Stimulated activated naive CD4-positive, alpha-beta T cell (primary cell): ENCODE measurements at regions not wholly inside any gene's neighbourhood (a gene's known extent, or its start where the extent isn't known, plus 50 kb on each side); places are given as distances from the start of the nearest gene placed in this dataset.

Experiments used
- DNase-seq, 6 experiments: peaks; one replicate each; lab custom pipeline; 2025; lab: John Stamatoyannopoulos, UW

- DNase-seq = no peak
Measured at GRCh38 chr2:217090884-217091283, 231.0 kb upstream of the TNP1 start.

- DNase-seq = peak in 1 of 6 experiments; percentile 12
Measured at GRCh38 chr2:217090024-217090473, 230.2 kb upstream of the TNP1 start.

GRCh38 chr2:217086718-217087117 lies 226.9 kb upstream of the TNP1 start:
- DNase-seq = no peak

DNA sequence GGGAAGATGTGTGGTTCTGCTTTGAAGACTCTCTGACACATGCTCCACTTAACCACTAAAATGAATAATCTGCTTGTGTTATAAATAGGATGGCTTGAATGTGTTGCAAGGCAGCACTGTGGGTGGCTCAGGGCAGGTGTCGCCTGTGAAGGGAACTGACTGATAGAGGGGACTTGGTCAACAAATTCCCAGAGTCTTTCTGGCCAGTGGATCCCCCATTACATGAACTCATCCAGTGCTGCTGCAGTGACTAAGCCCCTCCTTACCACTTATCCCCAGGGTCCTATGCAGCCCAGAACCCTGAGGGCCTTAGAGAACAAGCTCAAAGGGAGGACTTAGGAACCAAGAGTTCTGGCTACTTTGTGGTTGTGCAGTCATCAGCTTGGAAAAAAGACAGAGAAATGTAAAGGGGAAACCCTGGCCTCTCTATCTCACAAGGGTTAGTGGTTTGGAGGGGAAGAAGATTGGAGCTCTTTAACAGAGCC lies 226.2 kb upstream of the TNP1 start:
- no peak for DNase-seq

DNA sequence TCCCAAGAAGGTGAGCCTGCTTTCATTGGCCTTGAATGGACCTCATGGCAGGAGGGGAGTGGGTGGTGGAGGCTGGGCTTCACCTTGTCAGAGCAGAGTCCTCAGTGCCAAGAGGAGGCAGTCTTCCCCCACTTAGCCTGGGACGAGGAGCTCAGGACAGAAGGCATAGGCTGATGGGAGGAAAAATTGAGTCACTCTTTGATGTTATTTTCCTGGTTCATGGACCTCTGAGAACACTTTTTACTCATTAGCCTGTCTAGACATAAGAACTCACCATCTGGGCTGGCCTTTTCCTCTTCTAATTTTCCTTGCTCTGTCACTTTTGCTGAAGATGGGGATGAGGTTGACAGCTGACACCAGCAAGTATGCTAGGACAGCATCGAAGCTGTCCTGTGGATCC lies 225.7 kb upstream of the TNP1 start:
- DNase-seq = no peak

- no peak for DNase-seq
Measured at GRCh38 chr2:217081799-217082198, 221.9 kb upstream of the TNP1 start.

GRCh38 chr2:217079165-217079564 lies 219.3 kb upstream of the TNP1 start:
- DNase-seq = no peak

- no peak for DNase-seq
Measured at GRCh38 chr2:217077831-217078407, 218.1 kb upstream of the TNP1 start.

GRCh38 chr2:217076657-217077232 lies 216.9 kb upstream of the TNP1 start:
- no peak for DNase-seq

- DNase-seq = no peak
Measured at GRCh38 chr2:217076058-217076435, 216.2 kb upstream of the TNP1 start.

- DNase-seq = no peak
Measured at GRCh38 chr2:217075268-217076057, 215.6 kb upstream of the TNP1 start.

GRCh38 chr2:217074576-217075255 lies 214.9 kb upstream of the TNP1 start:
- DNase-seq = no peak

GRCh38 chr2:217071416-217071815 lies 211.6 kb upstream of the TNP1 start:
- no peak for DNase-seq

DNA sequence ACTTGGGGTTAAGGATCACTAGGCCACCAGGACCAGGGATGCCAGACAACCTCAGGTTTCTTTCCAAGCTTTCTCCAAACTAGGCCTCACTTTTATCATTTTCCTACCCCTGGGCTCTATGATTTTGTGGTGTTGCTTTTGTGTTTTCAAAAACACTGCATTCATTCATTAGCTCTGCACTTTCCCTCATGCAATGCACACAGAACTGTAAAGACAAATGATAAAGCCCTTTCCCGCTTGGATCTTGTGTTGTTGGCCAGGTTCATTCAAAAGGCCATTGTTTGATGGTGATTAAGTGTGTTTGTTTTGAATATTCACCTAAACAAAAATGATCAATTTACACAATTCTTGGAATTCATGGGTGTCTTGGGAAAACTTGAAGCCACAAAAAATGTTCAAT lies 210.7 kb upstream of the TNP1 start:
- peak in 1 of 6 experiments; percentile 3 for DNase-seq

GRCh38 chr2:217070043-217070430 lies 210.2 kb upstream of the TNP1 start:
- no peak for DNase-seq

DNA sequence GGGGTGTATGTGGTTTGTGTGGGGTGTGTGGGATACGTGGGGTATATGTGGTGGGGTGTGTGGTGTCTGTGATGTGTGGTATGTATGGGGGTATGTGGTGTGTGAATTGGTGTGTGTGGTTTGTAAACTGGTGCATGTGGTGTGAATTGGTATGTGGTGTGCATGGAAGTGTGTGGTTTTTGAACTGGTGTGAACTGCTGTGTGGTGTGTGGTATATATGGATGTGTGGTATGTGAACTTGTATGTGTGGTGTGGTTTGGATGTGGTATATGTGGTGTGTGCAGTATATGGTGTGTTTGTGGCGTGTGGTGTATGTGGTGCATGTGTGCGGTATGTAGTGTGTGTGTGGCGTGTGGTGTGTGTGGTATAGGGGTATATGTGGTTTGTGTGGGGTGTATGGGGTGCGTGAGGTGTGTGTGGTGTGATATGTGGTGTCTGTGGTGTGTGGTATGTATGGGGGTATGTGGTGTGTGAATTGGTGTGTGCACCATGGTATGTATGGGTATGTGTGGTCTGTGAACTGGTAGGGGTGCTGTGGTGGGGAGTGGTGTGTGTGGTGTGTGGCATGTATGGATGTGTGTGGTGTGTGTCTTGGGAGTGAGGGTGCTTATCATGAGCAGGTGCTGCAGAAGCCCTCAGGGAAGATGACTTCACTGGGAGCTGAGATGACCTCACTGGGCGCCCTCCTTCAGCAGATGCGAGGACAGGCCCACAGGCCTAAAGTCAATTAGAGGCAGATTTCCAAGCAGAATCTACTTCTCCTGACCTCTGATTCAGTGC lies 209.6 kb upstream of the TNP1 start:
- DNase-seq = no peak

GRCh38 chr2:217068677-217069250 lies 208.9 kb upstream of the TNP1 start:
- no peak for DNase-seq

- DNase-seq = no peak
Measured at GRCh38 chr2:217067787-217068186, 207.9 kb upstream of the TNP1 start.

GRCh38 chr2:217066510-217067270 lies 206.8 kb upstream of the TNP1 start:
- no peak for DNase-seq

DNA sequence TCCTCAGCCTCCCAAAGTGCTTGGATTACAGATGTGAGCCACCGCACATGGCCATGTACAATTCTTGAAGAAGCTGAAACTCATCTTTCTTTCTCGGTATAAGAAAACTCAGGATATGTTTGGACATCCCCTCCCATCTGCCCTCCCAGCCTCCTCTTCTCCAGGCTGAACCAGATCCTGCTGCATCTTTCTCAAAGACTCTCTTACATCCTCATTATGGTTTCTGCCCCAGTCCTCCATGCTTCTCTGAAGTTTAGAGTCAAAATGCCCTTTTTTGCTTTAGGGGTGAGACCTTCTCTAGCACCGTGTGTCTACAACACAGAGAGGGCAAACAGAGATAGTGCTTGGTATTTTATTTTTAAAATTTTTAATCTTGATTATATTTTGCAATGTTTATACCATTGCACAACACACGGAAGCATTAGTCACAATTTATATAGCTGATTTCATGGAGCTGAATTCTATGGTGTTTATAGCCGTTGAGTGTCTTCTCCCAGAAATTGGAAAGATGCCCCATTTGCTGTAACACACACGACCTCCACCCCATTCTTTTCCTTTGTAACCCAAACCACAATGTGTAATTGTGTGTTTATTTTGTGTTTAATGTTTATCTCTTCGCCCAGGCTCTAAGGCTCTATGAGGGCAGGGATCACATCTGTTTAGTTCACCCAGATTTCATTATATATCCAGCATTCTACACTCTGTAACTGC lies 206.0 kb upstream of the TNP1 start:
- DNase-seq = no peak
